Calu3 (cell line): ENCODE measurements at regions not wholly inside any gene's neighbourhood (a gene's known extent, or its start where the extent isn't known, plus 50 kb on each side); places are given as distances from the start of the nearest gene placed in this dataset.

Experiments used
- BruUV-seq: library from RNA; stranded (reverse); fragments of 400-500 nt; replicated peaks from 2 replicates; lab custom pipeline; 2021; lab: Mats Ljungman, UMichigan
- CTCF ChIA-PET: fragments of 300-600 bp; sonication (Branson Sonifier 250); formaldehyde crosslinking; loops from one replicate; lab custom pipeline; 2022; ENCODE audit warnings: antibody characterized with exemption; lab: Charles Lee
- DNase-seq: peaks from one replicate; pipeline ENCODE4 v3.0.0; 2022
- H3K27ac Mint-ChIP-seq: one replicate; pipeline ENCODE4 v1.8.0; 2022; ENCODE audit warnings: mixed read lengths; ENCODE audit not compliant: unreplicated experiment
- H3K27me3 Mint-ChIP-seq: one replicate; pipeline ENCODE4 v1.8.0; 2022; ENCODE audit warnings: mixed read lengths; ENCODE audit not compliant: unreplicated experiment
- H3K36me3 Mint-ChIP-seq: one replicate; pipeline ENCODE4 v1.8.0; 2022; ENCODE audit warnings: mild to moderate bottlenecking, moderate library complexity, mixed read lengths; ENCODE audit not compliant: insufficient read depth, unreplicated experiment
- H3K4me1 Mint-ChIP-seq: one replicate; pipeline ENCODE4 v1.8.0; 2022; ENCODE audit warnings: mild to moderate bottlenecking, low read depth, mixed read lengths; ENCODE audit not compliant: unreplicated experiment
- H3K4me3 Mint-ChIP-seq: one replicate; pipeline ENCODE4 v1.8.0; 2022; ENCODE audit warnings: mild to moderate bottlenecking, low read depth, moderate library complexity, mixed read lengths; ENCODE audit not compliant: unreplicated experiment
- H3K9me3 Mint-ChIP-seq: one replicate; pipeline ENCODE4 v1.8.0; 2022; ENCODE audit warnings: low read depth, mixed read lengths; ENCODE audit not compliant: unreplicated experiment
- intact Hi-C: fragments of 100-400 bp; cut with micrococcal nuclease; formaldehyde crosslinking; loops from one replicate; pipeline ENCODE4 v1.10.0; 2022; ENCODE audit not compliant: unreplicated experiment
- TF ChIP-seq, protein P1 (sequence below): fragments of 200-600 bp; IDR thresholded peaks from one replicate; pipeline ENCODE4 v1.8.0; 2022; ENCODE audit warnings: antibody characterized with exemption; ENCODE audit not compliant: unreplicated experiment

- intact Hi-C loops: loop anchor here (10.0 kb wide), 1 partner anchor 293 kb away; no protein-coding TSS in a partner anchor
- Mint-ChIP-seq H3K27me3 (no peaks in the 10 kb centered on the region), H3K27ac (no peak overlapping the region), H3K9me3 (no peaks in the 10 kb centered on the region), H3K36me3 (no peaks in the 10 kb centered on the region), H3K4me3 (no peak overlapping the region), H3K4me1 (peaks cover 17% of the 10 kb centered on the region)
- CTCF ChIA-PET: interaction anchor here (0.5 to 1.0 kb wide), 3 partner anchors 36 to 59 kb away, joined by 3 read pairs; no protein-coding TSS in a partner anchor
- DNase-seq: peak; percentile 48
- no TSS peak for BruUV-seq
- TF ChIP-seq, protein P1, sequence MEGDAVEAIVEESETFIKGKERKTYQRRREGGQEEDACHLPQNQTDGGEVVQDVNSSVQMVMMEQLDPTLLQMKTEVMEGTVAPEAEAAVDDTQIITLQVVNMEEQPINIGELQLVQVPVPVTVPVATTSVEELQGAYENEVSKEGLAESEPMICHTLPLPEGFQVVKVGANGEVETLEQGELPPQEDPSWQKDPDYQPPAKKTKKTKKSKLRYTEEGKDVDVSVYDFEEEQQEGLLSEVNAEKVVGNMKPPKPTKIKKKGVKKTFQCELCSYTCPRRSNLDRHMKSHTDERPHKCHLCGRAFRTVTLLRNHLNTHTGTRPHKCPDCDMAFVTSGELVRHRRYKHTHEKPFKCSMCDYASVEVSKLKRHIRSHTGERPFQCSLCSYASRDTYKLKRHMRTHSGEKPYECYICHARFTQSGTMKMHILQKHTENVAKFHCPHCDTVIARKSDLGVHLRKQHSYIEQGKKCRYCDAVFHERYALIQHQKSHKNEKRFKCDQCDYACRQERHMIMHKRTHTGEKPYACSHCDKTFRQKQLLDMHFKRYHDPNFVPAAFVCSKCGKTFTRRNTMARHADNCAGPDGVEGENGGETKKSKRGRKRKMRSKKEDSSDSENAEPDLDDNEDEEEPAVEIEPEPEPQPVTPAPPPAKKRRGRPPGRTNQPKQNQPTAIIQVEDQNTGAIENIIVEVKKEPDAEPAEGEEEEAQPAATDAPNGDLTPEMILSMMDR: peak; percentile 27
Observed at GRCh38 chr21:14737922-14738321, 191.8 kb upstream of the SAMSN1 start.

DNA sequence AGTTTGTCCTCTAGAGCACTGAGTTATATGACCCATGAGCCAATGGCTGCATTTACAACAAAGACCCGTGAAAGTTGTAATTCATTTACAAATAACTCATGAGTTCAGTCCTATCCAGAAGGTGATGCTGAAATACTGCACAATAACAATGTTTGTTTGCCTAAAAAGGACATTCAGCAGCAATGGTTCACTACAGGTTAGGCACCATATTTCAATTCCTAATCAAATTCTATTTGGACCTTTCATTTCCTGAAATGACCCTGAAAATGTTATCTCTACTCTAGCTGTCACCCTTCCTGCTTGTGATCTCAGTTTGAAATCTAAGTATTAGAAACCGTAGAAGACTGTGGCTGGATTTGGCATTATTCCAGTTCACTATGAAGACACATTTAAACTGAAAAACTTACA, 191.2 kb upstream of the SAMSN1 start:
- Mint-ChIP-seq H3K4me1 (peaks cover 17% of the 10 kb centered on the region), H3K4me3 (no peak overlapping the region), H3K27ac (no peak overlapping the region), H3K27me3 (no peaks in the 10 kb centered on the region), H3K9me3 (no peaks in the 10 kb centered on the region), H3K36me3 (no peaks in the 10 kb centered on the region)
- no TSS peak for BruUV-seq
- CTCF ChIA-PET: interaction anchor here (0.5 to 1.0 kb wide), 3 partner anchors 36 to 60 kb away, joined by 3 read pairs; no protein-coding TSS in a partner anchor
- no peak for DNase-seq
- intact Hi-C loops: loop anchor here (10.0 kb wide), 1 partner anchor 292 kb away; no protein-coding TSS in a partner anchor
- TF ChIP-seq, protein P1: no peak

DNA sequence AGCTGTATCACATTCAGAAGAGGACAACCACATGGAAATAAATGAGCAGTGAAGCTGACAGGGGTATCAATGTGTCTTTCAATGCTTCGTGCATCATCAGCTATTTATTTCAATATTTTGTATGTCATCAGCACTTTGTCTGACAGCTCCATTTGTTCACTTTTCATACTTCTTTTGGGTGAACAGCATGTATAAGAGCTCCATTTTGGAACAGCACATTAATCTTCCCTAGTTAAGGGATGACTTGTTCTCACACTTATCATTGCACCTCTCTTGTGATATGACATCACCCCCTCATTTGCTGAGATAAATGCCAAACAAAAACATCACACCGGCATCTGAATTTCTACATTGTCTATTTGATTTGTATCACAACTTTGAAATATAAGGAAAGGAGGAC, 190.6 kb upstream of the SAMSN1 start:
- Mint-ChIP-seq H3K27ac (no peak overlapping the region), H3K9me3 (no peaks in the 10 kb centered on the region), H3K36me3 (no peaks in the 10 kb centered on the region), H3K4me3 (no peak overlapping the region), H3K27me3 (no peaks in the 10 kb centered on the region), H3K4me1 (peaks cover 15% of the 10 kb centered on the region)
- TF ChIP-seq, protein P1: no peak
- intact Hi-C loops: loop anchor here (10.0 kb wide), 1 partner anchor 292 kb away; no protein-coding TSS in a partner anchor
- BruUV-seq: no TSS peak
- no peak for DNase-seq
- CTCF ChIA-PET: interaction anchor here (0.5 kb wide), 1 partner anchor 70 kb away, joined by 3 read pairs; no protein-coding TSS in a partner anchor

DNA sequence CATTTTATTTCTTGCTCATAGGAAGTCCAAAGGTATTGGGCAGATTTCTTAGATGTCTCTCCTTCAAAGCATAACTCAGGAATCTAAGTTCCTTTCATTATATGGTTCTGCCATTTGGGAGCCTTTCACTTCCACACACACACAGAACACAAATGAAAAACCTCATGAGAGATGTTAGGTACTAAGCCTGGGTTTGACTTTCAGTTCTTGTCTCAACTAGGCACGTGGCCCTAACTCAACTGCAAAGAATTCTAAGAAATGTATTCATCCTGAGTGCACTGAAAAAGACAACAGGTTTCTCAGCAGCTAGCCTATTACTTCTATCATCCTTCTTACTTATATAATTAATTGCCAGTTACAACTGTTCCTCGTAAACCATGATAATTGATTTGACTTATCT, 190.0 kb upstream of the SAMSN1 start:
- BruUV-seq: no TSS peak
- CTCF ChIA-PET: interaction anchor here (0.5 kb wide), 1 partner anchor 69 kb away, joined by 3 read pairs; no protein-coding TSS in a partner anchor
- Mint-ChIP-seq H3K27me3 (no peaks in the 10 kb centered on the region), H3K36me3 (no peaks in the 10 kb centered on the region), H3K4me3 (no peak overlapping the region), H3K4me1 (peaks cover 10% of the 10 kb centered on the region), H3K9me3 (no peaks in the 10 kb centered on the region), H3K27ac (no peak overlapping the region)
- intact Hi-C loops: loop anchor here (10.0 kb wide), 1 partner anchor 291 kb away; no protein-coding TSS in a partner anchor
- TF ChIP-seq, protein P1: no peak
- DNase-seq: no peak
